ENCODE measurements at regions not wholly inside any gene's neighbourhood (a gene's known extent, or its start where the extent isn't known, plus 50 kb on each side); places are given as distances from the start of the nearest gene placed in this dataset.

GRCh38 chr2:163264341-163264740 is 425.8 kb upstream of the KCNH7 start:
- Mint-ChIP-seq H3K27ac (no peak overlapping the region), H3K9me3 (peaks cover 0 to 2% of the 10 kb centered on the region in 2 donors), H3K36me3 (no peaks in the 10 kb centered on the region)
- ATAC-seq (no peak), DNase-seq (ENCODE audit: low spot score in 2 of 2) (no peak)

- DNase-seq (ENCODE audit: low spot score in 2 of 2) (no peak), ATAC-seq (no peak)
- H3K36me3 Mint-ChIP-seq = no peaks in the 10 kb centered on the region
- peaks cover 0 to 10% of the 10 kb centered on the region in 2 donors for H3K9me3 Mint-ChIP-seq
- no peak overlapping the region for H3K27ac Mint-ChIP-seq
Measured at GRCh38 chr2:163259489-163259888, 420.9 kb upstream of the KCNH7 start.

GRCh38 chr2:163255086-163255485 is 416.5 kb upstream of the KCNH7 start:
- Mint-ChIP-seq H3K9me3 (peaks cover 0 to 10% of the 10 kb centered on the region in 2 donors), H3K27ac (no peak overlapping the region), H3K36me3 (no peaks in the 10 kb centered on the region)
- no peak for ATAC-seq
- no peak for DNase-seq (ENCODE audit: low spot score in 2 of 2)

- DNase-seq (ENCODE audit: low spot score in 2 of 2) (no peak), ATAC-seq (no peak)
- peaks cover 0 to 10% of the 10 kb centered on the region in 2 donors for H3K9me3 Mint-ChIP-seq
- H3K27ac Mint-ChIP-seq = no peak overlapping the region
- no peaks in the 10 kb centered on the region for H3K36me3 Mint-ChIP-seq
Measured at GRCh38 chr2:163253621-163254285, 415.2 kb upstream of the KCNH7 start.

- ATAC-seq (no peak), DNase-seq (ENCODE audit: low spot score in 2 of 2) (no peak)
- H3K9me3 Mint-ChIP-seq = peaks cover 0 to 10% of the 10 kb centered on the region in 2 donors
- no peaks in the 10 kb centered on the region for H3K36me3 Mint-ChIP-seq
- H3K27ac Mint-ChIP-seq = no peak overlapping the region
Measured at GRCh38 chr2:163252199-163252598, 413.6 kb upstream of the KCNH7 start.

- no peaks in the 10 kb centered on the region for H3K9me3 Mint-ChIP-seq
- no peak for DNase-seq (ENCODE audit: low spot score in 2 of 2)
- no peak overlapping the region for H3K27ac Mint-ChIP-seq
- H3K36me3 Mint-ChIP-seq = no peaks in the 10 kb centered on the region
- no peak for ATAC-seq
Measured at GRCh38 chr2:163248376-163249253, 410.0 kb upstream of the KCNH7 start.

- Mint-ChIP-seq H3K9me3 (no peaks in the 10 kb centered on the region), H3K36me3 (no peaks in the 10 kb centered on the region), H3K27ac (no peak overlapping the region)
- no peak for DNase-seq (ENCODE audit: low spot score in 2 of 2)
- no peak for ATAC-seq
Measured at GRCh38 chr2:163247847-163248220, 409.3 kb upstream of the KCNH7 start.

- no peaks in the 10 kb centered on the region for H3K36me3 Mint-ChIP-seq
- ATAC-seq (no peak), DNase-seq (ENCODE audit: low spot score in 2 of 2) (no peak)
- H3K9me3 Mint-ChIP-seq = no peaks in the 10 kb centered on the region
- H3K27ac Mint-ChIP-seq = no peak overlapping the region
Measured at GRCh38 chr2:163247156-163247846, 408.7 kb upstream of the KCNH7 start.

GRCh38 chr2:163246135-163246534 is 407.6 kb upstream of the KCNH7 start:
- H3K9me3 Mint-ChIP-seq = no peaks in the 10 kb centered on the region
- H3K27ac Mint-ChIP-seq = no peak overlapping the region
- ATAC-seq = no peak
- DNase-seq (ENCODE audit: low spot score in 2 of 2) = no peak
- H3K36me3 Mint-ChIP-seq = no peaks in the 10 kb centered on the region

GRCh38 chr2:163236553-163236952 is 398.0 kb upstream of the KCNH7 start:
- Mint-ChIP-seq H3K9me3 (peaks cover 14 to 32% of the 10 kb centered on the region in 2 donors), H3K36me3 (no peaks in the 10 kb centered on the region), H3K27ac (no peak overlapping the region)
- ATAC-seq (no peak), DNase-seq (ENCODE audit: low spot score in 2 of 2) (no peak)

GRCh38 chr2:163231666-163232065 is 393.1 kb upstream of the KCNH7 start:
- peaks cover 11 to 12% of the 10 kb centered on the region in 2 donors for H3K9me3 Mint-ChIP-seq
- DNase-seq (ENCODE audit: low spot score in 2 of 2) = no peak
- no peak overlapping the region for H3K27ac Mint-ChIP-seq

GRCh38 chr2:163213661-163214081 is 375.1 kb upstream of the KCNH7 start:
- no peaks in the 10 kb centered on the region for H3K36me3 Mint-ChIP-seq
- peaks cover 9 to 16% of the 10 kb centered on the region in 2 donors for H3K9me3 Mint-ChIP-seq

More at GRCh38 chr2:163231666-163232065, 393.1 kb upstream of the KCNH7 start:
- no peaks in the 10 kb centered on the region for H3K36me3 Mint-ChIP-seq
- ATAC-seq = no peak

GRCh38 chr2:163210430-163210918 is 371.9 kb upstream of the KCNH7 start:
- Mint-ChIP-seq H3K36me3 (no peaks in the 10 kb centered on the region), H3K9me3 (peaks cover 14 to 19% of the 10 kb centered on the region in 2 donors), H3K27ac (no peak overlapping the region)
- DNase-seq (ENCODE audit: low spot score in 2 of 2) (no peak), ATAC-seq (no peak)

More at GRCh38 chr2:163213661-163214081, 375.1 kb upstream of the KCNH7 start:
- ATAC-seq = no peak
- DNase-seq (ENCODE audit: low spot score in 2 of 2) = no peak
- H3K27ac Mint-ChIP-seq = no peak overlapping the region

- peaks cover 12 to 17% of the 10 kb centered on the region in 2 donors for H3K9me3 Mint-ChIP-seq
- DNase-seq (ENCODE audit: low spot score in 2 of 2) (no peak), ATAC-seq (no peak)
- H3K27ac Mint-ChIP-seq = no peak overlapping the region
- no peaks in the 10 kb centered on the region for H3K36me3 Mint-ChIP-seq
Measured at GRCh38 chr2:163207693-163208370, 369.3 kb upstream of the KCNH7 start.

- Mint-ChIP-seq H3K36me3 (no peaks in the 10 kb centered on the region), H3K9me3 (peaks cover 7 to 13% of the 10 kb centered on the region in 2 donors), H3K27ac (no peak overlapping the region)
- ATAC-seq (no peak), DNase-seq (ENCODE audit: low spot score in 2 of 2) (no peak)
Measured at GRCh38 chr2:163205589-163206254, 367.2 kb upstream of the KCNH7 start.

- ATAC-seq = no peak
- no peaks in the 10 kb centered on the region for H3K36me3 Mint-ChIP-seq
Measured at GRCh38 chr2:163200741-163201140, 362.2 kb upstream of the KCNH7 start.

More at GRCh38 chr2:163200741-163201140, 362.2 kb upstream of the KCNH7 start:
- no peak for DNase-seq (ENCODE audit: low spot score in 2 of 2)
- Mint-ChIP-seq H3K27ac (no peak overlapping the region), H3K9me3 (peaks cover 0 to 10% of the 10 kb centered on the region in 2 donors)

All from activated naive CD4-positive, alpha-beta T cell treated with anti-CD3 and anti-CD28 coated beads, Interleukin-2, amount 50 U/mL, for 72 hours (primary cell).